ENCODE measurements at regions not wholly inside any gene's neighbourhood (a gene's known extent, or its start where the extent isn't known, plus 50 kb on each side); places are given as distances from the start of the nearest gene placed in this dataset.

DNA sequence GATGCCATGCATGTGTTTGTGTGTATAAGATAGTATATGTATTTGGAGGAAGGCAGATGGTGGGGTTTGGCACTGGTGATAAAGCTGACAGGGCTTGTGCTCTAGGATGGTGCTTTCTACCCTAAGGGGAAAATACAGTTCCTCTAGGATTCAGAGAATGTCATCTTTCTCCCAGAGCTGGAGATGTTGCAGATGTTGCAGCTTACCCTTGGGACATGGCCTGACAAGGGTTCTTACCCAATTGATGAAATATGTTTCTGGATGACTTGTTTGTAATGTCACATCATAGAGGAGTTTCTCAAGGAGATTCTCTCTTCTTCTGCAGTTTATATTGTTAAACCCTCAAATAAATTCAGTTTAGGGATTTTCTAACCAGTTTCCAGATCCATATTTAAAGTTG, 52.5 kb upstream of the PITX2 start:
- TF ChIP-seq, protein P1, sequence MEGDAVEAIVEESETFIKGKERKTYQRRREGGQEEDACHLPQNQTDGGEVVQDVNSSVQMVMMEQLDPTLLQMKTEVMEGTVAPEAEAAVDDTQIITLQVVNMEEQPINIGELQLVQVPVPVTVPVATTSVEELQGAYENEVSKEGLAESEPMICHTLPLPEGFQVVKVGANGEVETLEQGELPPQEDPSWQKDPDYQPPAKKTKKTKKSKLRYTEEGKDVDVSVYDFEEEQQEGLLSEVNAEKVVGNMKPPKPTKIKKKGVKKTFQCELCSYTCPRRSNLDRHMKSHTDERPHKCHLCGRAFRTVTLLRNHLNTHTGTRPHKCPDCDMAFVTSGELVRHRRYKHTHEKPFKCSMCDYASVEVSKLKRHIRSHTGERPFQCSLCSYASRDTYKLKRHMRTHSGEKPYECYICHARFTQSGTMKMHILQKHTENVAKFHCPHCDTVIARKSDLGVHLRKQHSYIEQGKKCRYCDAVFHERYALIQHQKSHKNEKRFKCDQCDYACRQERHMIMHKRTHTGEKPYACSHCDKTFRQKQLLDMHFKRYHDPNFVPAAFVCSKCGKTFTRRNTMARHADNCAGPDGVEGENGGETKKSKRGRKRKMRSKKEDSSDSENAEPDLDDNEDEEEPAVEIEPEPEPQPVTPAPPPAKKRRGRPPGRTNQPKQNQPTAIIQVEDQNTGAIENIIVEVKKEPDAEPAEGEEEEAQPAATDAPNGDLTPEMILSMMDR (IDR thresholded peaks at IDR 0.05; ENCODE audit: insufficient read depth, missing control alignments), result no peak
- FAIRE-seq (no peak), DNase-seq (ENCODE audit: insufficient read length, low spot score) (no peak)

DNA sequence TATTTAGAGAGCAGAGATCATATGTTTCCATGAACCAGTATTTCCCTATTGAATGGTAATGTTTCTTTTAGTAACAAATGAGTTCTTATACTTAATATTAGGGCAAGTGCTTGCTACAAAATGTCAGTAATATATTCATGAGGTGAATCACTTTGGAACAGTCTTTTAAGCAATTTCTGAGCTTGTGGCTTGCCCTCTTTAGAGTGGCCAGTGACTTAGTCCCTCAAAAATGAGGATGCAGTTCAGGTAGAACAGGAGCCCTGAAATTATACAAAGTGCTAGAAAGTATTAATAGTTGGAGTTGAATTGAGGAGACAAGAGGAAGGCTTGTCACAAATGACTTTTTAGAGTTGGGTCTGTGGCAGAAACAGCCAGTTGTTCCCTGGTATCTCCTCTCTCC, 53.4 kb upstream of the PITX2 start:
- TF ChIP-seq, protein P1 (IDR thresholded peaks at IDR 0.05; ENCODE audit: insufficient read depth, missing control alignments), result no peak
- no peak for DNase-seq (ENCODE audit: insufficient read length, low spot score)
- FAIRE-seq, result no peak

DNA sequence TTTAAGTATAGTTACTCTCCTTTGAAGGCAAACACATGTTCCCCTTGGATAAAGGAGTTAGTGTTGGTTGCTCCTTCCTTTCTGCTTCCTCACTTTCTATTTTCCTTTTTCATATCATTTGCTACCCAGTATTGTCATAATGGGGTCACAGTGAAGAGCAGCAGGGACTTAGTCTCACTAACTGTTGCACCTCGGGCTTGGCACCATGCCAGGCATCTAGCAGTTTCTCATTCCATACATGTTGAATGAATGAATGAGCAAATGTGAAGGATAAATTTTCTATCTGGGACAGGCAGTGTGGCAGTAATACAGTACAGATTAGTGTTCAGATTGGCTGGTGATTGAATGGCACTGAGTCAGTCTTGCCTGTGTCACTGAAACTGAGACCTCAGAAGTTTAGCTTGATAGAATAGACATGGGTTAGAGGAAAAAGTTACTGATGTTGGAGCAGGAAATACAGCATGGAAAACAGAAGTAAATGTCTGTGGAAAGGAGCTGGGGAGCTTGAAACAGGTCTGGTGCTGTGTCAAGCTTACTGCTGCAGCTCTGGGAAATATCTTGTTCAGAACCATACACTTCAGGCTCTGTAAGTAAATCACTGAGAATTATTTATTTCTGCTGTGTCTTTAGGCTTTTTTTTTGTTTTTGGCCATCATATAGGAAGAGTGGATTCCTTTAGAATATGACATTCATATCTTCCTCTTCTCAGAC, 55.8 kb upstream of the PITX2 start:
- FAIRE-seq (no peak), DNase-seq (ENCODE audit: insufficient read length, low spot score) (no peak)
- TF ChIP-seq, protein P1 (IDR thresholded peaks at IDR 0.05; ENCODE audit: insufficient read depth, missing control alignments), result no peak

DNA sequence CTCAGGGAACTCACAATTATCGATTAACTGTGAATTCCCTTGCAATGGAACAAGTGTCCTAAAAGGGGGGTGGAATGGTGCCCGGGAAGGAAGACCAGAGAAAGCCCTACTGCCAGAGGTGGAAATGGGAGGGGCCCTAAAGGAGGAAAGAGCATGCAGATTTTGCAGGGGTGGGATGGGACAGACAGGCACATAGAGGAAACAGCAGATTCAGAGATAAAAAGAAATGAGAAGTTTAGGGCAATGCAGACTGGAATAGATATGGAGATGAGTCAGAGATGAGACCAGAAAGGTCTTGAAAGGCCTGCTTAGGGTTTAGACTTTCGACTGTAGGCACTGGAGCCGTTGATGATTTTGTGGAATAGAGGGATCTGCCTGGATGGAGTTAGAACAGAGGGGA, 57.4 kb upstream of the PITX2 start:
- DNase-seq (ENCODE audit: insufficient read length, low spot score) (no peak), FAIRE-seq (no peak)
- TF ChIP-seq, protein P1 (IDR thresholded peaks at IDR 0.05; ENCODE audit: insufficient read depth, missing control alignments), result no peak

DNA sequence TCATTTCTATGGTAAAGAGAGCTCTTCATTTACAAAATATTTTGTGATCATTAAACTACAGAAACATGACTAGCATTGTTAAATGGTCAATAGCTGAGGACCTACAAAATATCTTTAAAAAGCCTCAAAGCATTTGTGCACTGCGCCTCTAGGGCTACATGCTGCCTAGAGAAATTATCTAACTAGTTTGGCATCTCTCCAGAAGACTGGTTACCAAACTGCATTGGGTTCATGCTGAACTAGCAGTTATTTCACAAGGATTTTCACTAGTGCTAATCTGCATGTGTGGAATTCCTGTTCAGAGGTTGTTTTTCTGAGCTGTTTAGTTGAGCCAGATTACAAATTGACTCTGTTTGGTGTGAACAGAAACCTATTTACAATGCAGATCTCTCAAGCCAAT, 58.5 kb upstream of the PITX2 start:
- FAIRE-seq (no peak), DNase-seq (ENCODE audit: insufficient read length, low spot score) (no peak)
- TF ChIP-seq, protein P1 (IDR thresholded peaks at IDR 0.05; ENCODE audit: insufficient read depth, missing control alignments), result no peak

DNA sequence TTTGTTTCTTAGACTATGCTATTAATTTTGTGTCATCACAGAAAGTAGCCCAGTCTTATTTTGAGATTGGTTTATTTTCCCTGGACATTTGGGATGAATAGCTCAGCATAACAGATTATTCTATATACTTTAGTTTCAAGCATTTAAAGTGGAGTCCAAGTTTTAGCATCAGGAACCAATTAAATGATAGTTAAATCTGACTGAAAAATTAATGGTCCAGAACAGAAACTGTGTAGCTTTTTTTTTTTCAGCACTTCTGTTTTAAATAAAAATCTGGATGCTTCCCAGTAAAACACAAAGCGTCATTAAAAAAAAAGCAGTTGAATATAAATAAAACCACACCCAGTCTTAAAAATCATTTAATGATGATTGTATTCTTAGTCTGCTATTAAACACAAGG, 59.4 kb upstream of the PITX2 start:
- FAIRE-seq, result no peak
- TF ChIP-seq, protein P1 (IDR thresholded peaks at IDR 0.05; ENCODE audit: insufficient read depth, missing control alignments), result no peak

DNA sequence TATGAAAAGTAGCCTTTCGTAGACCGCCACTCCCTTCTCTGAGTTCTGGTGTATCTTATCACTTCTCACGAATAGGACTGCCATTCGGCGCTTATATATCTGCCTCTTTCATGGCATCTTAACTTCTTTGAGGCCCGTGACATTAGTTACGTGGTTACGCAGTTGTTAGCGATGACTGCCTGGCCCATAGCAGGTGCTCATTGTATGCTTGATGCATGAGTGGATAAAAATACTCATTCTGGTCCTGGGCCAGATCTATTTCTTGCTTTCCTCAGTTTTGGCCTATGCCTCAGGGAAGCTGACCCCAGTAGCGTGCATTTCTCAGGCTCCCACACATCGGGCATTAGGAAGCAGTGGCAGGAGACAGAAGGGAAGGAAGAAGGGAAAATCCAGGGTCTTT, 60.7 kb upstream of the PITX2 start:
- FAIRE-seq (no peak), DNase-seq (ENCODE audit: insufficient read length, low spot score) (no peak)
- TF ChIP-seq, protein P1 (IDR thresholded peaks at IDR 0.05; ENCODE audit: insufficient read depth, missing control alignments), result no peak

More for the DNA sequence above, 59.4 kb upstream of the PITX2 start:
- no peak for DNase-seq (ENCODE audit: insufficient read length, low spot score)
